OCI-LY3 (cell line): ENCODE measurements at regions not wholly inside any gene's neighbourhood (a gene's known extent, or its start where the extent isn't known, plus 50 kb on each side); places are given as distances from the start of the nearest gene placed in this dataset.

Source experiments
- H2AFZ ChIP-seq: fragments of 200-600, 300-600 bp; shearing (Covaris generic); 2 replicates; pipeline ENCODE4 v1.6.0; 2014; ENCODE audit warnings: antibody characterized with exemption, low read depth, low read length
- H3K27ac ChIP-seq: fragments of 200-600, 300-600 bp; sonication (generic); 2 replicates; pipeline ENCODE4 v1.5.1; 2014; ENCODE audit warnings: mild to moderate bottlenecking, low read length, moderate library complexity, mixed read lengths
- H3K27me3 ChIP-seq: fragments of 200-600, 300-600 bp; sonication (generic); 2 replicates; pipeline ENCODE4 v1.6.1; 2014; ENCODE audit warnings: low read depth, low read length, mixed read lengths
- H3K36me3 ChIP-seq: fragments of 200-600, 300-600 bp; sonication (generic); replicated peaks from 2 replicates; pipeline ENCODE3; 2014; ENCODE audit warnings: low read depth, low read length, mixed read lengths
- H3K4me1 ChIP-seq: fragments of 300-600, 200-600 bp; sonication (generic); 2 replicates; pipeline ENCODE4 v1.6.1; 2014; ENCODE audit warnings: low read length, mixed read lengths
- H3K4me2 ChIP-seq: fragments of 200-600, 300-600 bp; sonication (generic); 2 replicates; pipeline ENCODE4 v1.6.1; 2014; ENCODE audit warnings: low read length, mixed read lengths
- H3K4me3 ChIP-seq: fragments of 300-600, 200-600 bp; sonication (generic); 2 replicates; pipeline ENCODE4 v1.5.1; 2014; ENCODE audit warnings: antibody characterized with exemption, mild to moderate bottlenecking, low read length, moderate library complexity
- H3K79me2 ChIP-seq: fragments of 300-600, 200-600 bp; shearing (Covaris generic); 2 replicates; pipeline ENCODE4 v1.6.1; 2014; ENCODE audit warnings: mild to moderate bottlenecking, low read length, mixed read lengths
- H3K9ac ChIP-seq: fragments of 300-600, 200-600 bp; shearing (Covaris generic); 2 replicates; pipeline ENCODE4 v1.6.0; 2014; ENCODE audit warnings: mild to moderate bottlenecking, low read length, moderate library complexity
- H3K9me3 ChIP-seq: fragments of 200-600, 300-600 bp; shearing (Covaris generic); 2 replicates; pipeline ENCODE4 v1.6.1; 2014; ENCODE audit warnings: low read length, mixed read lengths; ENCODE audit not compliant: insufficient read depth
- H4K20me1 ChIP-seq: fragments of 200-600, 300-600 bp; sonication (generic); 2 replicates; pipeline ENCODE4 v1.6.1; 2016; ENCODE audit warnings: low read length, mixed read lengths; ENCODE audit not compliant: insufficient read depth
- EZH2phosphoT487 ChIP-seq: fragments of 200-600 bp; shearing (Covaris generic); IDR thresholded peaks from 2 replicates; pipeline ENCODE4 v1.6.1; 2018; ENCODE audit warnings: antibody characterized with exemption, mixed run types, low read depth
- TF ChIP-seq, protein P1 (sequence below): fragments of 200-600, 300-600 bp; sonication (generic); IDR thresholded peaks from 2 replicates; pipeline ENCODE4 v1.5.1; 2014; ENCODE audit warnings: antibody characterized with exemption, low read length, low read depth

GRCh38 chr1:80047791-80048190 is 1041.3 kb upstream of the ADGRL4 start:
- no peak overlapping the region for H3K4me2 ChIP-seq
- H3K79me2 ChIP-seq = no peaks in the 10 kb centered on the region
- no peak overlapping the region for H3K4me3 ChIP-seq
- no peaks in the 10 kb centered on the region for H4K20me1 ChIP-seq
- no peaks in the 10 kb centered on the region for H3K4me1 ChIP-seq
- no peaks in the 10 kb centered on the region for H3K27me3 ChIP-seq
- H3K9me3 ChIP-seq = no peaks in the 10 kb centered on the region
- TF ChIP-seq EZH2phosphoT487 = no peak
- TF ChIP-seq, protein P1, sequence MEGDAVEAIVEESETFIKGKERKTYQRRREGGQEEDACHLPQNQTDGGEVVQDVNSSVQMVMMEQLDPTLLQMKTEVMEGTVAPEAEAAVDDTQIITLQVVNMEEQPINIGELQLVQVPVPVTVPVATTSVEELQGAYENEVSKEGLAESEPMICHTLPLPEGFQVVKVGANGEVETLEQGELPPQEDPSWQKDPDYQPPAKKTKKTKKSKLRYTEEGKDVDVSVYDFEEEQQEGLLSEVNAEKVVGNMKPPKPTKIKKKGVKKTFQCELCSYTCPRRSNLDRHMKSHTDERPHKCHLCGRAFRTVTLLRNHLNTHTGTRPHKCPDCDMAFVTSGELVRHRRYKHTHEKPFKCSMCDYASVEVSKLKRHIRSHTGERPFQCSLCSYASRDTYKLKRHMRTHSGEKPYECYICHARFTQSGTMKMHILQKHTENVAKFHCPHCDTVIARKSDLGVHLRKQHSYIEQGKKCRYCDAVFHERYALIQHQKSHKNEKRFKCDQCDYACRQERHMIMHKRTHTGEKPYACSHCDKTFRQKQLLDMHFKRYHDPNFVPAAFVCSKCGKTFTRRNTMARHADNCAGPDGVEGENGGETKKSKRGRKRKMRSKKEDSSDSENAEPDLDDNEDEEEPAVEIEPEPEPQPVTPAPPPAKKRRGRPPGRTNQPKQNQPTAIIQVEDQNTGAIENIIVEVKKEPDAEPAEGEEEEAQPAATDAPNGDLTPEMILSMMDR = no peak
- H3K27ac ChIP-seq = no peak overlapping the region
- no peak overlapping the region for H3K9ac ChIP-seq
- no peak overlapping the region for H2AFZ ChIP-seq
- H3K36me3 ChIP-seq = no peaks in the 10 kb centered on the region

DNA sequence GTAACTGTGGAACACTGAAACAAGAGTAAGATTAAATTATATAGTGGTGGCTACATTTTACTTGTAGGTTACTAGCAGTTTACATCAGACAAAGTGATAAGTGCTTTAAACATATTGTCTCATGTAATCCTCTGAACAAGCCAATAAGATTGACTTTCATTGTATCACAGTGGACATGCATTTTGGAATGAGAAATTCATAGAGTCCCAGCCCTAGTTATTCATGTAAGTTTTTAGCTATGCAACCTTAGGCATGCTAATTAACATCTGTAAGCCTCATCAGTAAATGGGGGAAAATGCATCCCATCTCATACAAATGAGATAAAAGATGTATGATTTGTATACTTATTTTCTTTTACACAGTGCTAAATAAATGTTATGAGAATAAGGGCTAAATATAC is 1038.1 kb upstream of the ADGRL4 start:
- Histone ChIP-seq H3K9ac (no peak overlapping the region), H4K20me1 (no peaks in the 10 kb centered on the region), H3K36me3 (no peaks in the 10 kb centered on the region), H3K9me3 (no peaks in the 10 kb centered on the region), H3K27me3 (no peaks in the 10 kb centered on the region), H3K4me1 (no peaks in the 10 kb centered on the region), H3K79me2 (no peaks in the 10 kb centered on the region), H3K4me3 (no peak overlapping the region), H2AFZ (no peak overlapping the region), H3K27ac (no peak overlapping the region), H3K4me2 (no peak overlapping the region)
- TF ChIP-seq, protein P1 = no peak
- no peak for TF ChIP-seq EZH2phosphoT487

DNA sequence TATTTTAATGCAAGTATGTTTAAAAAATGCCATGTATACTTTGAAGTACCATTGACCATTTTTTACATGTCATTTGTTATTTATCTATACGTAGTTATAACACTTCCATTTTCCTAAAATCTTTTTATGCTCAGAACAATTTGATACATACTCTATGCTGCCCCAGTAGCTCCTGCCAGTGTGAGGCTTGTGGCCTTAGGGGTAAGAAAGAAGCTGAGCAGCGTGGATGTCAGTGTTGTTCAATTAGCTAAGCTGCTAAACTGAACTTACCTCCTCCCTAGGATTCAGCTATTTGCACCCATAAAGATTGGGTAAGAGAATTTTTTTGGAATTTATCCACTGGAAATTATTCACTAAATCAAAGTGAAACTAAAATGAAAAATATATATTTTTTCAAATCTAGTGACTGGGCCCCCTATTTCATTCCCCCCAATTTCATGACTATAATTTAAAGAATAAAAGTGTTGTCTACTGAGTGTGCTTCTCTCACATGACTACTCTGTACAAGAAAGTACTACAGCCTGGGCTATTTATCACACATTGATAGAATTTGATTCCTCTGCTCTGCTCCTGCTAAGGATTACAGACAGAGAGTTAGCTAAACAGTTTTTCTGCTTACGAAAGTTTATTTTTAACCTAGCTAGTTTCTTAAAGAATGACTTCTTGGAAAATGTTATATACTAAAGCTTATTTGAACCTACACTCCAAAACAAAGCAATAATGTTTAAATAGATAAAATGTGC is 1030.3 kb upstream of the ADGRL4 start:
- no peak overlapping the region for H3K4me2 ChIP-seq

GRCh38 chr1:80023358-80023757 is 1016.8 kb upstream of the ADGRL4 start:
- Histone ChIP-seq H3K27me3 (no peaks in the 10 kb centered on the region), H2AFZ (no peak overlapping the region), H3K79me2 (no peaks in the 10 kb centered on the region), H3K27ac (no peak overlapping the region), H4K20me1 (no peaks in the 10 kb centered on the region), H3K36me3 (no peaks in the 10 kb centered on the region), H3K9me3 (no peaks in the 10 kb centered on the region), H3K9ac (no peak overlapping the region), H3K4me3 (no peak overlapping the region), H3K4me1 (no peaks in the 10 kb centered on the region), H3K4me2 (no peak overlapping the region)
- TF ChIP-seq EZH2phosphoT487 = no peak
- TF ChIP-seq, protein P1 = no peak

More for the DNA sequence above, 1030.3 kb upstream of the ADGRL4 start:
- Histone ChIP-seq H3K27me3 (no peaks in the 10 kb centered on the region), H3K9ac (no peak overlapping the region), H3K36me3 (no peaks in the 10 kb centered on the region), H3K4me3 (no peak overlapping the region), H3K4me1 (no peaks in the 10 kb centered on the region), H4K20me1 (no peaks in the 10 kb centered on the region), H3K9me3 (no peaks in the 10 kb centered on the region), H3K79me2 (no peaks in the 10 kb centered on the region), H2AFZ (no peak overlapping the region), H3K27ac (no peak overlapping the region)
- TF ChIP-seq, protein P1 = no peak
- no peak for TF ChIP-seq EZH2phosphoT487
